Stimulated activated CD8-positive, alpha-beta memory T cell treated with anti-CD3 and anti-CD28 coated beads, Interleukin-2, amount 100 ng/mL, for 48 hours (primary cell): ENCODE measurements at regions not wholly inside any gene's neighbourhood (a gene's known extent, or its start where the extent isn't known, plus 50 kb on each side); places are given as distances from the start of the nearest gene placed in this dataset.

Source experiments
- DNase-seq, 2 donors: peaks; one replicate each; pipeline ENCODE4 v3.0.0-alpha.2; 2020; ENCODE audit warnings: low read depth in 2 of 2

- no peak for DNase-seq
Observed at GRCh38 chrX:15191830-15192229, 78.1 kb downstream of the ASB9 start.

GRCh38 chrX:15188039-15188438 lies 81.8 kb downstream of the ASB9 start:
- DNase-seq = no peak

- no peak for DNase-seq
Observed at GRCh38 chrX:15177316-15177715, 92.6 kb downstream of the ASB9 start.

- DNase-seq = no peak
Observed at GRCh38 chrX:15173411-15173810, 96.5 kb downstream of the ASB9 start.

- DNase-seq = no peak
Observed at GRCh38 chrX:15170927-15171326, 99.0 kb downstream of the ASB9 start.

GRCh38 chrX:15167826-15168225 lies 102.1 kb downstream of the ASB9 start:
- no peak for DNase-seq

GRCh38 chrX:15165832-15166231 lies 104.1 kb downstream of the ASB9 start:
- DNase-seq = no peak

- DNase-seq = no peak
Observed at GRCh38 chrX:15163131-15163530, 106.8 kb downstream of the ASB9 start.

- no peak for DNase-seq
Observed at GRCh38 chrX:15160558-15161095, 109.3 kb downstream of the ASB9 start.

- DNase-seq = no peak
Observed at GRCh38 chrX:15158736-15159406, 111.0 kb downstream of the ASB9 start.

- no peak for DNase-seq
Observed at GRCh38 chrX:15158350-15158735, 111.5 kb downstream of the ASB9 start.

- no peak for DNase-seq
Observed at GRCh38 chrX:15157624-15158023, 112.3 kb downstream of the ASB9 start.

GRCh38 chrX:15151267-15152186 lies 118.4 kb downstream of the ASB9 start:
- DNase-seq = peak in 1 of 2 donors; percentile 13

- no peak for DNase-seq
Observed at GRCh38 chrX:15150586-15150985, 119.3 kb downstream of the ASB9 start.

- DNase-seq = peak; percentile 12 to 21
Observed at GRCh38 chrX:15146515-15146914, 123.4 kb downstream of the ASB9 start.

GRCh38 chrX:15143825-15144121 lies 126.1 kb downstream of the ASB9 start:
- DNase-seq = no peak

- DNase-seq = peak; percentile 16 to 21
Observed at GRCh38 chrX:15143050-15143824, 126.6 kb downstream of the ASB9 start.

- DNase-seq = no peak
Observed at GRCh38 chrX:15142084-15142715, 127.7 kb downstream of the ASB9 start.

GRCh38 chrX:15136795-15137194 lies 133.1 kb downstream of the ASB9 start:
- DNase-seq = no peak

- DNase-seq = no peak
Observed at GRCh38 chrX:15129412-15129811, 140.5 kb downstream of the ASB9 start.

- DNase-seq = no peak
Observed at GRCh38 chrX:15128861-15129260, 141.0 kb downstream of the ASB9 start.

GRCh38 chrX:15127010-15127409 lies 142.9 kb downstream of the ASB9 start:
- DNase-seq = no peak
